ENCODE measurements at regions not wholly inside any gene's neighbourhood (a gene's known extent, or its start where the extent isn't known, plus 50 kb on each side); places are given as distances from the start of the nearest gene placed in this dataset.

DNA sequence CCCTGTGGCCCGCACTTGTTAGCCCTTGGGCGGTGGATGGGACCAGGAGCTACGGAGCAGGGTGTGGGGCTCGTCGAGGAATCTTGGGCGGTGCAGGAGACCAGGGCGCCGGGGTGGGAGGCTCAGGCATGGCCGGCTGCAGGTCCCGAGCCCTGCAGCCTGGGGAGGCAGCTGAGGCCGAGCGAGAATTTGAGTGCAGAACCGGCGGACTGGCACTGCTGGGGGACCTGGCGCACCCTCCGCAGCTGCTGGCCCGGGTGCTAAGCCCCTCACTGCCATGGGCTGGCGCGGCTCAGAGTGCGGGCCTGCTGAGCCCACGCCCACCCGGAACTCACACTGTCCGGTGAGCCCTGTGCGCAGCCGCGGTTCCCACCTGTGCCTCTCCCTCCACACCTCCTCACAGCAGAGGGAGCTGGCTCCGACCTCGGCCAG lies 73.6 kb upstream of the TLL1 start:
- TF ChIP-seq EMX1 (CRISPR knock-in tag; IDR thresholded peaks at IDR 0.05) = no peak
- TF ChIP-seq, protein P1, sequence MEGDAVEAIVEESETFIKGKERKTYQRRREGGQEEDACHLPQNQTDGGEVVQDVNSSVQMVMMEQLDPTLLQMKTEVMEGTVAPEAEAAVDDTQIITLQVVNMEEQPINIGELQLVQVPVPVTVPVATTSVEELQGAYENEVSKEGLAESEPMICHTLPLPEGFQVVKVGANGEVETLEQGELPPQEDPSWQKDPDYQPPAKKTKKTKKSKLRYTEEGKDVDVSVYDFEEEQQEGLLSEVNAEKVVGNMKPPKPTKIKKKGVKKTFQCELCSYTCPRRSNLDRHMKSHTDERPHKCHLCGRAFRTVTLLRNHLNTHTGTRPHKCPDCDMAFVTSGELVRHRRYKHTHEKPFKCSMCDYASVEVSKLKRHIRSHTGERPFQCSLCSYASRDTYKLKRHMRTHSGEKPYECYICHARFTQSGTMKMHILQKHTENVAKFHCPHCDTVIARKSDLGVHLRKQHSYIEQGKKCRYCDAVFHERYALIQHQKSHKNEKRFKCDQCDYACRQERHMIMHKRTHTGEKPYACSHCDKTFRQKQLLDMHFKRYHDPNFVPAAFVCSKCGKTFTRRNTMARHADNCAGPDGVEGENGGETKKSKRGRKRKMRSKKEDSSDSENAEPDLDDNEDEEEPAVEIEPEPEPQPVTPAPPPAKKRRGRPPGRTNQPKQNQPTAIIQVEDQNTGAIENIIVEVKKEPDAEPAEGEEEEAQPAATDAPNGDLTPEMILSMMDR (IDR thresholded peaks at IDR 0.05) = no peak

All from WTC11 (cell line).